ENCODE measurements at regions not wholly inside any gene's neighbourhood (a gene's known extent, or its start where the extent isn't known, plus 50 kb on each side); places are given as distances from the start of the nearest gene placed in this dataset.

DNA sequence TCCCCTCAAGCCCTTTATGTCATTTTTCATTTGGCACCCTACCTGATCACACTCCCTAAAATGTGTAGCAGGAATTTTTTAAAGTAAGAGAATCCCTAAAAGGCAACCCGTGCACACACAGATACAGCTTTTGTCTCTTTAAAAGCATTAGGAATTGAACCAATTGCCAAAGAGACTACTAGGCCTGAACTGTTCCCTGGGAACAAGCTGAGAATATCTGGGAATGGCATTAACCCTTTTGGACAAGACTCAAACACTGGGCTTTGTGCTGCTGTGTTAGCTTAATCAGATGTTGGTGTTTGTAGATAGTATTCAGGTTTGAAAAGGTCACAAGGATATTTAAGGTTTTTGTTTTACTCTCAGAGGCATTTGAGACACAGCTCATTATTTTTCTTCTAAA lies 414.4 kb upstream of the PDZRN3 start:
- TF ChIP-seq, protein P1, sequence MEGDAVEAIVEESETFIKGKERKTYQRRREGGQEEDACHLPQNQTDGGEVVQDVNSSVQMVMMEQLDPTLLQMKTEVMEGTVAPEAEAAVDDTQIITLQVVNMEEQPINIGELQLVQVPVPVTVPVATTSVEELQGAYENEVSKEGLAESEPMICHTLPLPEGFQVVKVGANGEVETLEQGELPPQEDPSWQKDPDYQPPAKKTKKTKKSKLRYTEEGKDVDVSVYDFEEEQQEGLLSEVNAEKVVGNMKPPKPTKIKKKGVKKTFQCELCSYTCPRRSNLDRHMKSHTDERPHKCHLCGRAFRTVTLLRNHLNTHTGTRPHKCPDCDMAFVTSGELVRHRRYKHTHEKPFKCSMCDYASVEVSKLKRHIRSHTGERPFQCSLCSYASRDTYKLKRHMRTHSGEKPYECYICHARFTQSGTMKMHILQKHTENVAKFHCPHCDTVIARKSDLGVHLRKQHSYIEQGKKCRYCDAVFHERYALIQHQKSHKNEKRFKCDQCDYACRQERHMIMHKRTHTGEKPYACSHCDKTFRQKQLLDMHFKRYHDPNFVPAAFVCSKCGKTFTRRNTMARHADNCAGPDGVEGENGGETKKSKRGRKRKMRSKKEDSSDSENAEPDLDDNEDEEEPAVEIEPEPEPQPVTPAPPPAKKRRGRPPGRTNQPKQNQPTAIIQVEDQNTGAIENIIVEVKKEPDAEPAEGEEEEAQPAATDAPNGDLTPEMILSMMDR (IDR thresholded peaks at IDR 0.05) = no peak
- TF ChIP-seq EZH2 (IDR thresholded peaks at IDR 0.05) = no peak

Data from neural progenitor cell (in vitro differentiated cells).